HG03097 (cell line): ENCODE measurements at regions not wholly inside any gene's neighbourhood (a gene's known extent, or its start where the extent isn't known, plus 50 kb on each side); places are given as distances from the start of the nearest gene placed in this dataset.
"Not testable (repeated sequence)": the region's sequence is repeated elsewhere in the genome, so short reads cannot be mapped to it uniquely, and the experiment has no call there.

ENCODE experiments used
- ATAC-seq: cut with Tn5 transposase; IDR thresholded peaks from one replicate; pipeline ENCODE4 v1.9.1; 2021; ENCODE audit not compliant: unreplicated experiment, low FRiP score

DNA sequence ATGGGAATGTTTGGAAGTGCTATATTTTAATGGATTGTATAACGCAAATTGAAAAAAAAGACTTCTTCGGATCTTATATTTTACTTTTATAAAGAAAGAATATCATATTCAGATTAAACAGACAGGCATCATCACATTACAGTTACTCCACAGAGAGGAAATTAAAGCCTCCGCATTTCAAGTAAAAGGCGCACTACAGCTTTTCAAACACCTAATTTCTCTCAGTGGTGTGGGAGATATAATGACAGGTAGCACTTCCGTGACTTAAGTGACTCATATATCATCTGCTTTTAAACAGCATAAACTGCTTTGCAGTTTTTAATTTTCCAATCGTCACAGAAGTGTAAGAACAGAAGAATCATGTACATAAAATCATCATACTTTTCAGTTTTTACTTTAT is 751.4 kb downstream of the FSCB start:
- no peak for ATAC-seq

DNA sequence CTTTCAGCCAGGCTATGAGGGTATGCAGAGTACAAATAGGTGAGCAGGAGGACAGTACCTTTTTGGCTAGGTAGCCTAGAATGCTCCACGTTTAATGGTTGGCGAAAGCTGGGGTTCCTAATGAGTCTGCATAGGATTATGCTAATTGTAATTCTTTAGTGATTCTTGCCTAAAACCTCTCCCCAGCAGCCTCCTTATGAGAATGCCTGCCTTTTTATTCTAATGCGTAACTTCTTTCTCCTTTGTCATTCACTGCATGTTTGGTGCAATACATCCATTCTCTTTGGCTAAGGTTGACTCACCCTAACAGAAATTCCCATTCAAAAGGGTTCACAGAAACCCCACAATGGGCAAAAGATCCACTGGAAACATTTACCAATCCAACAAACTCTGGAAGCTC is 752.2 kb downstream of the FSCB start:
- no peak for ATAC-seq

DNA sequence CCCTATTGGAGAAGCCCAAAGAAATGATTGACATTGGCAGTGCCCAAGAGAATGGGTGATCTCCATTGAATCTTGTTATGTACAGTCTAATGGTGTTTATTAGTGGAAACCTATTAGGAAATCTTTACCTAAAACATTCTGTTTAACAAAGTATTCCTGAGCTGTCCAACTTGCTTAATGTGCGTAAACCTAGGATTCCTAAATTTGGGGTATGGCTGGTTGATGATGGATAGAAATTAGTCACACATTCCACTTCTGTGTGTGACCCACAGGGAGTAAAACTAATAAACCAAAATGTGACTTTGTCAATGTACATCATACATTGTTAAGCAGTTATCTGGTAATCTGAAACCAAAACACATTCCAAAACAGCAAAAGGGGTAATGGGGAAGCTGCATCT is 761.3 kb downstream of the FSCB start:
- ATAC-seq: no peak

DNA sequence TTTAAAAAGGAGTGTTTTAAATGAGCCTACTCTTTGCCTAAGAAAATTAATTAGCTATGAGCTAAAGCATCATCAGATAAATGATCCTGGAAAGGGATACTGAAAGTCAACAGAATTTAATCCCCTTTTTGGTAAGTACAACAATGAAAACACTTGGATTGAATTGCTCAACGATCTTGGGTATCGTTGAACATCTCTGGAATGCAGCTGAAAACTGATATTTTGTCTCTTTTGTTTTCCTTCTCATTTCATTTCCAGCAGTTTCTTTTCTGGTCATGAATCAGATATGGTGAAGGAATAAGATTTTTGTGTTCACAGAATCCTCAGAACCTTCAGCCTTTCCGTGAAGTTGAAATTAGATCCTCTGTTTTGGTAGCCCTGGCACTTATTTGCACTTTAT is 771.2 kb downstream of the FSCB start:
- ATAC-seq: no peak

DNA sequence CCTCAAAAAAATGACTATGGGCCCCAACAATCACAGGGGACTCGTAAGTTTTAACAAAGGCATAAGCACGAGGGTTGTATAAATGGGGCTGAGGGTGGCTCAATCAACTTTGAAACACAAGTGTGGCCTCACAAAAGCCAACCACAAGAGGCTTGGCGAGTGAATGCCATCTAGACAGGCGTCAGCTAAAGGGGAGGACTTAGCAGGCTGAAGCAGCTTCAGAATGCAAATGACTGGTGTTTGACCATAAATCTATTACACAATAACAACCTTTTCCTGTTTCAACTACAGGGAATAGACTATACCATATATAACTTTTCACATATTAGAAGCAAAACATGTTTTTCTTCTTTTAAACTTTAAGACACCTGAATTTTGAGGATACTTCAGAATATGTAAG is 777.9 kb downstream of the FSCB start:
- ATAC-seq: no peak

DNA sequence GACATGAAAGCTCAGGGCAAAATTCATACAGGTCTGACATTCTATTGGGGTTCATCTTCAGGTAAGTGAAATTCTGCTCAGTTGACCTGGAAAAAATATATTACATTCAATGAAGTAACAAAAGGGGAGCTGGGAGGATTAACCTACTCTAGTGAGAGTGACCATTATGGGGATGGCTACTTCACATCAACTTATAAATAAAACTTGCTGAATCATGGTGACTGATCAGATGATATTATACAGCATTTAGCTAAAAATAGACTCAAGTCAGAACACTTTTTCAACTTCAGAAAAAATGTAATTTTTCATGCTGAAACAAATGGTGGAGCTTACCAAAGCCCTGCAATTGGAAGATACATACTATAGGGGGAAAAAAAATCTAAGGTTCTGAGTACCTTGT is 800.2 kb downstream of the FSCB start:
- ATAC-seq: no peak

DNA sequence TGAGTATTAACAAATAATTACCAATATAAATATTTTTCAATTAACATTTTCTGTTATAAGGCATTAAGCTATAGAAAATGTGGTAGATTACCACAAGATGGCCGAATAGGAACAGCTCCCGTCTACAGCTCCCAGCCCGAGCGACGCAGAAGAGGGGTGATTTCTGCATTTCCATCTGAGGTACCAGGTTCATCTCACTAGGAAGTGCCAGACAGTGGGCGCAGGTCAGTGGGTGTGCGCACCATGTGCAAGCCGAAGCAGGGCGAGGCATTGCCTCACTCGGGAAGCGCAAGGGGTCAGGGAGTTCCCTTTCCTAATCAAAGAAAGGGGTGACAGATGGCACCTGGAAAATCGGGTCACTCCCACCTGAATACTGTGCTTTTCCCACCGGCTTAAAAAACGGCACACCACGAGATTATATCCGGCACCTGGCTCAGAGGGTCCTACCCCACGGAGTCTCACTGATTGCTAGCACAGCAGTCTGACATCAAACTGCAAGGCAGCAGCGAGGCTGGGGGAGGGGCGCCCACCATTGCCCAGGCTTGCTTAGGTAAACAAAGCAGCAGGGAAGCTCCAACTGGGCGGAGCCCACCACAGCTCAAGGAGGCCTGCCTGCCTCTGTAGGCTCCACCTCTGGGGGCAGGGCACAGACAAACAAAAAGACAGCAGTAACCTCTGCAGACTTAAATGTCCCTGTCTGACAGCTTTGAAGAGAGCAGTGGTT is 808.4 kb downstream of the FSCB start:
- not testable (repeated sequence) for ATAC-seq

DNA sequence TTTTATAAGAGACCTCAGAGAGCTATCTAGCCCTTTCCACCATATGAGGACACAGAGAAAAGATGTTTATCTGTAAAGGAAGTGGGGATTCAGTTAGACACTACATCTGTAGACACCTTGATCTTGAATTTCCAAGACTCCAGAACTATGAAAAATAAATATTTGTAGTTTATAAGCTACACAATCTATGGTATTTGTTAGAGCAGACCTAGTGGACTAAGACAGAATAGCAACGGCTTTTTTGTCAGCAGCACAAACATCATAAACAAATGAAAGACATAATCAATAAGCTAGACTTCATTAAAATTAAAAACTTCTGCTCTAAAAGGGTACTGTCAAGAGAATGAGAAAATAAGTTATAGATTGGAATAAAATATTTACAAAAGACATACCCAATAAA is 810.1 kb downstream of the FSCB start:
- no peak for ATAC-seq

DNA sequence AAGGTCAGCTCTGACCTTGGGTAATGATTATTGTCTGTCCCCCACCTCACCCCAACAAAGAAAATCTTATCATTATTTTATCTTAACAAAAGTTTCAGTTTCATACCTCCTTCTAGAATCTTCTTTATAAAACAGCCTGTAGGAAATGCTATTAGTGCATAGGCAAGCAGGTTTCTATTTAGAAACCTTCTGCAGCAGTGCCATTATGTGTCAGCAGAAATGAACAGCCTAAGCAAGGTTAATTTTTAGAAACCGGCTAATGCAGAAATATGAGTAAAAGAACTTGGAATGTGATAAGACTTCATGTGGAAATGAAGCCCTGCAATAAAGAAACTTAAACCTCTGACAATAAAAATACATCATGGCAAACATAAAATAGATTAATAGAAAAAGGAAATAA is 814.4 kb downstream of the FSCB start:
- no peak for ATAC-seq

DNA sequence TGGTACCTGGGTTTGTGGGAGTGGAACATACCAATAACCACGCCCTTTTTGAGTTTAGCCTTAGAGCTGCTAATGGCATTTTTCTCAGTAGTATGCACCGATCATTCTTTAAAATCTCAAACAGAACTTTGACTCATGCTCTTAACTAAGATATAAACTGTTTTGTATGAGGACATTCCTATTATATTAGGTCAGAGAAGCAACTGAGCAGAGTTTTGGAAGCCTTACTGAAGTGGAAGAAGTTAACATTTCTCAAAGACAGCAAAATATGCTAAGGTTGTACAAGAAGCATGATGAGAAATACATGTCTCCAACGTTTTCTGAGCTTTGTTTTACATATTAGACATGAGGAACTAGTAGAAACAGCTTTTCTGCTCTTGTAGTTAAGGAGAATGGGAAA is 819.2 kb downstream of the FSCB start:
- no peak for ATAC-seq

DNA sequence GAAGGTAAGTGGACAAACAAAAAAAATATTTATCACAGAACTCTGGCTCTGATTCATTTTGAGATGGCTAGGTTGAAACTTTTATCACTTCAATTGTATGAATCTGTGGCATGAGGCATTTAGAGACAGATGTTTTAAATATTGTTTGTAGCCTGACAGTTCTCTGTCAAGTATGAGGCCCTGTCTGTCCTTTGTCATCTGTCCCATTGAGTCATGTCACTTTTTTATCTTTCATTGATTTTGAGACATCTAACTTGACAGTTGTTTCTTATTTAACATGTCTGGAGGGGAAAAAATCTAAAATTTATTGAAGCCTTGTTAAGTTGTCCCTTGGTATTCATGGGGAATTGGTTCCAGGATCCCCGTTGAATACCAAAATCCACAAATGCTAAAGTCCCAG is 829.5 kb downstream of the FSCB start:
- ATAC-seq: no peak

DNA sequence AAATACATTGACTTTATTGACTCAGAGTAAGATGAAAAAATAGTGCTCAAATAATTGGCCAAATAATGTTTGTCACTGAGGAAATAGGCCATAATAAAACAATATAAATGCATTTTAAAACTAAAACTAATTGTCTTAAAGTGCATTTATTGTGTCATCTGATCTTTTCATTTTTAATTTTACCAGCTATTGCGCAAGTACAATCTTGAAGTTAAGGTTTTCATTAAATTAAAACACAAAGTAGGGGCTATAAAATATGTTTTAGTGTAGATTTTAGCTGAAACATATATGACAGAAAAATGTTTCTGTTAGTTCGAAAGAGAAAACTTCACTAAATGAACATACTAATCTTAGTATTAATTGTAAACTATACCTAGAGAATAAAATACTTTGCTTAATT is 832.8 kb downstream of the FSCB start:
- no peak for ATAC-seq

DNA sequence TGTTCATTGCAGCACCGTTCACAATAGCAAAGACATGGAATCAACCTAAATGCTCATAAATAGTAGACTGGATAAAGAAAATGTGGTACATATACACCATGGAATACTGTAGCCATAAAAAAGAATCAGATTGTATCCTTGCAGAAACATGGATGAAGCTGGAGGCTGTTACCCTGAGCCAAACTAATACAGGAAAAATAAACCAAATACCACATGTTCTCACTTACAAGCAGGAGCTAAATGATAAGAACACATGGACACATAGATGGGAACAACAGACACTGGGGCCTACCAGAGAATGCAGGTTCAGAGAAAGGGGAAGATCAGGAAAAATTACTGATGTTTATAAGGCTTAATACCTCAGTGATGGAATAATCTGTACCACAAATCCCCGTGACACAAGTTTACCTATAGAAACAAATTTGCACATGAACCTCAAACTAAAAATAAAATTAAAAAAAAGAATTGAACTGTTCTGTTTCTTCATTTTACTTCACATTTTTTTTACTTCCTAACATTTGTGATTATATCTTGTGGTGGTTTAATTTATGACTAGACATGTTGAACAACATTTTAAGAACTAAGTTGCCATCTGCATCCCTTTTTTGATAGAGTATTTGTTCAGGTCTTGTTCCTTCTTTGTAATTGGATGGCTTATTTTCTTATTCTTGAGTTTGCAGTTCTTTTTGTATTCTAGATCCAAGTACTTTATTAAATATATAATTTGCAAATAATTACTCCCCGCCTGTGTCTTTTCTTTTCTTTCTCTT is 835.2 kb downstream of the FSCB start:
- no peak for ATAC-seq

DNA sequence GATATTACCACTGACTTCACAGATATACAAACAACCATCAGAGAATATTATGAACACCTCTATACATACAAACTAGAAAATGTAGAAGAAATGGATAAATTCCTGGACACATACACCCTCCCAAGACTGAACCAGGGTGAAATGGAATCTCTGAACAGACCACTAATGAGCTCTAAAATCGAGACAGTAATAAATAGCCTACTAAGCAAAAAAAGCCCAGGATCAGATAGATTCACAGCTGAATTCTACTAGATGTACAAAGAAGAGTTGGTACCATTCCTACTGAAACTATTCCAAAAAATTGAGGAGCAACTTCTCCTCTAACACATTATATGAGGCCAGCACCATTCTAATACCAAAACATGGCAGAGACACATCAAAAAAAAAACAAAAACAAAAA is 837.7 kb downstream of the FSCB start:
- ATAC-seq: no peak

DNA sequence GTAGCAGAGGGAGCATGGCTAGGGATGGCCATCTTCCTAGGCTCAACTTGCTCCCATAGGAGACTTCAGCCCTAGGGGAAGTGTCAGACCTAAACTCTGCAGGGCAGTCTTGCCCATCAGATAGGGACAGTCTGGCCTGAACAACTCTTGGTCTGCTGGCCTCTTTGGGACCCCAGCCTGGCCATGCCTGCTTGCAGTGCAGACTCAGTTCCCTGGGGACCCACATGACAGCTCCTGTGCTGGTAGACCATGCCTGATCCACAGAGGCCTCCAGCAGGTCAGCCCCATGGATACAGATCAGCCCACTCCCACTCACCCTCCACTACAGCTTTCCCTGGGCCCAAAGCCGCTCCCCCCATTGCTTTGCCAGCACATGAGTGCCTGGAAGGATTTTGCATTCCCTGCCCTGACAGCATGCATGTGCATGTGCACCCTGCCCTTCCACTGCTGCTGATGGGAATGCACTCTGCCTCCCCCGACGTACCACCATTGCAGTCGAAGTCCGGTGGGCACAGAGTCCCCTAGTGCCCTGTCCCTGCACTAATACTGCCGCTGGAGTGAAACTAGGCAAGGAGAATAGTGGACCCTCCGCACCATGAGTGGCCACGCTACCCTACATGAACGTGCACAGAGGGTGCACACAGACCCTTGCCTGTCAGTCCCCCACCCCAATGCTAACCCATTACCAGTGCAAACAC is 841.4 kb downstream of the FSCB start:
- ATAC-seq: no peak

DNA sequence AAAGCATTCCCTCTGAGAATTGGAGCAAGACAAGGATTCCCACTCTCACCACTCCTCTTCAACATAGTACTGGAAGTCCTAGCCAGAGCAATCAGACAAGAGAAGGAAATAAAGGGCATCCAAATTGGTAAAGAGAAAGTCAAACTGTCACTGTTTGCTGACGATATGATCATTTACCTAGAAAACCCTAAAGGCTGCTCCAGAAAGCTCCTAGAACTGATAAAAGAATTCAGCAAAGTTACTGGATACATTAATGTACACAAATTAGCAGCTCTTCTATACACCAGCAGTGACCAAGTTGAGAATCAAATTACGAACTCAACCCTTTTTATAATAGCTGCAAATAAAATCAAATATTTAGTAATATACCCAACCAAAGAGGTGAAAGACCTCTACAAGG is 851.9 kb downstream of the FSCB start:
- not testable (repeated sequence) for ATAC-seq

DNA sequence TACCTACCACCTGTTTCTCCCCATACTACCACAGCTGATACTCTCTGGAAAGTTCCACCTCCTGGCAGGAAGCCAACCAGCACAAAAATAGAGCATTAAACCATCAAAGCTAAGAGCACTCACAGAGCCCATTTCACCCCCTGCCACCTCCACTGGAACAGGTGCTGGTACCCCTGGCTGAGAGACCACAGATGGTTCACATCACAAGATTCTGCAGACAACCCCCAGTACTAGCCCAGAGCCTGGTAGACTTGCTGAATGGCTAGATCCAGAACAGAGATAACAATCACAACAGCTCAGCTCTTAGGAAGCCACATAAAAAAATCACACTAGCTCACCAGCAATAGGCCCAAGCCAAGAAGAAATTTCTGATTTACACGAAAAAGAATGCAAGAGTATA is 855.2 kb downstream of the FSCB start:
- no peak for ATAC-seq

DNA sequence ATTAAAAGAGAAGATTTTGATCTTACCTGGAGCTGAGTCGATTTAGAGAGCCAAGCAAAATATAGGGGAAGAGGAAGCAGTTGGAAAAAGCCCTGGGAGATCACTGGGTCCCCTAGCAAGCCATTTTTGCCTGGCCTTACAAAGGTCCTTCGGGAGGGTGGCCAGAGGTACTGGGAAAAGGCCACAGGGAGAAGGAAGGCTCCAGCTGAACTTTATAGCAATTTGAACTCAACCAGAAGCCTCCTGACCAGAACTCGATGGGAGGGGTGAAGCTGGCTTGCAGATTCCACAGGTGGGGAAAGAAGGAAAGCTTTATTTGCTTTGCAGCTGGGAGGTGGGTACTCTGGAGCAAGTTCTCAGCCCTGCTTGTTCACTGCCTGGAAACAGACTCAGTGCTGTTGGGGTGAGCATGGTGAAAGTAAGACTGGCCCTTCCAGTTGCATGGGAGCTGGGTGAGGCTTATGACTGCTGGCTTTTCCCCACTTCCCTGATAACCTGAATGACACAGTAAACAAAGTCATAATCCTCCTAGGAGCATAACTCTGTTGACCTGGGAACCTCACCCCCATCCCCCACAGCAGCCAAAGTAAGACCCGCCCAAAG is 855.8 kb downstream of the FSCB start:
- no peak for ATAC-seq

DNA sequence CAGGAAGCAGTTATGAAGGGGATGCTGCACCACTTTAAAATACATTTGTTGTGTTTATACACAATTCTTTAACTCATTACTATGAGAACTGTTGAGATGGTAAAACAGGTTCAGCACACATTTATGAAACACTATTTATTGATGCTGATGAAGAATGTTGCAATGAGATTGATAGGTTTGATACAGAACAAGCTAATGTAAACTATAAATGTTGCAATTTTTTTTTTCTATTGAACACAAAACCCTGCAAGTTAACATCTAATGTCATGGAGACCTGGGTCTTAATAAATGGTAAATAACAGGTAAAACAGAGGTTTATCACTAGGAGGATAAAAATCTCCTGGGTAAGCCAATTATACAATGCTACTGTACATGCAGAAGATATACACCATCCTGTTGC is 857.6 kb downstream of the FSCB start:
- ATAC-seq: no peak

DNA sequence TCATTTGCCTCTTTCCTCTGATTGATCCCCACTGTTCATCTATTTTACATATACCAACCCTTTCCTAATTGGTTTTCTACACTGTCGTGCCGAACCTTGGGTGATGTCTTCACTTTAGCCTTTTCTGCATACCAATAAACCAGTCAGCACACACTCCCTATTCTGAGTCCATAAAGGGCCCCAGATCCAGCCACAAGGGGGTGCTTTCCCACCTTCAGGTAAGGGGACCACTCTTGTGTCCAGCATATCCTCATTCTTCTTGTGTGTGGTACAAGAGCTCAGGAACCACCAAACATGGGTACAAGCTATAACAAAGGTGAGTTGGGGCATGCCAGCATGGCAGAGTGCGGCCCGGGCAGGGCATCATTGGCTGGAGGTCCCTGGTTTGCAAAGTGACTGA is 859.8 kb downstream of the FSCB start:
- ATAC-seq: no peak

DNA sequence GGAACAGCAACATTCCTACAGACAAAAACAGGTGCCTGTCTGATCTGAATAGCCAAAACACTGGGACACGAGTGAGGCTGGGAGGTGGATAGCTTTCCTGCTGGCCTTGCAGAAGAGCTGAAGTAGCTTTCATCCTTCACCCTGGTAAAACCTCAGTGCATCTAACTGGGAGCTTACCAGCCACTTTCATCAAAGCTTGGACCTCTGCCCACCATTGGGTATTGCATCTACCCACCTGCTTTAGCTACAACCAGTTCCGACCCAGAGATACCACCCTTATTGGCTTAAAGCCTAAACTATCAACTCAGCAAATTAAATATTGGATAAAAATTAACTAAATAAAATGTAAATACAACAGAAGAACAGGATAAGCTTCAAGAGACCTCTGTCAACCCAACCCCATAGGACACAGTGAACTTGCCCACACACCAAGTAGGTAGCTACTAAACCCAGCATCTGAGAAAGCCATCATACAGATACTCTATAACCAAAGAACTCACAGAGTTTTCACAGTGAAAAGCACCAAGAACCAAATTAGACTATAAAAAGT is 866.3 kb downstream of the FSCB start:
- no peak for ATAC-seq
